Mesendoderm (in vitro differentiated cells): ENCODE measurements at regions not wholly inside any gene's neighbourhood (a gene's known extent, or its start where the extent isn't known, plus 50 kb on each side); places are given as distances from the start of the nearest gene placed in this dataset.

Experiments used
- DNase-seq: peaks from one replicate; pipeline ENCODE4 v3.0.0; 2013
- H2AK5ac ChIP-seq: 2 replicates; pipeline ENCODE4 v1.6.1; 2013; ENCODE audit warnings: low read length, inconsistent platforms
- H2BK120ac ChIP-seq: 2 replicates; pipeline ENCODE4 v1.6.1; 2013; ENCODE audit warnings: low read depth, mild to moderate bottlenecking, low read length, moderate library complexity, mixed read lengths
- H2BK15ac ChIP-seq: replicated peaks from 2 replicates; pipeline ENCODE4 v1.6.1; 2013; ENCODE audit warnings: low read depth, mild to moderate bottlenecking, moderate library complexity
- H2BK5ac ChIP-seq: 2 replicates; pipeline ENCODE4 v1.6.1; 2013; ENCODE audit warnings: low read length, inconsistent platforms
- H3K18ac ChIP-seq: 2 replicates; pipeline ENCODE4 v1.6.1; 2013; ENCODE audit warnings: mild to moderate bottlenecking, low read length, mixed read lengths
- H3K23ac ChIP-seq: one replicate; pipeline ENCODE4 v1.6.1; 2013; ENCODE audit warnings: low read length
- H3K27ac ChIP-seq: 2 replicates; pipeline ENCODE4 v1.5.1; 2013; ENCODE audit warnings: low read depth, mild to moderate bottlenecking, inconsistent platforms, low read length, moderate library complexity
- H3K27me3 ChIP-seq: 2 replicates; pipeline ENCODE4 v1.6.1; 2013; ENCODE audit warnings: low read length, control low read depth, mild to moderate bottlenecking, inconsistent platforms; ENCODE audit not compliant: insufficient read depth, poor library complexity
- H3K36me3 ChIP-seq: 2 replicates; pipeline ENCODE4 v1.6.1; 2013; ENCODE audit warnings: low read length, inconsistent platforms; ENCODE audit not compliant: control insufficient read depth, insufficient read depth
- H3K4ac ChIP-seq: one replicate; pipeline ENCODE4 v1.6.1; 2013; ENCODE audit warnings: low read depth, mild to moderate bottlenecking, low read length, moderate library complexity
- H3K4me1 ChIP-seq: 2 replicates; pipeline ENCODE4 v1.6.1; 2013; ENCODE audit warnings: low read depth, low read length, inconsistent platforms; ENCODE audit not compliant: control insufficient read depth
- H3K4me2 ChIP-seq: 2 replicates; pipeline ENCODE4 v1.6.1; 2013; ENCODE audit warnings: low read length
- H3K4me3 ChIP-seq: 2 replicates; pipeline ENCODE4 v1.5.1; 2013; ENCODE audit warnings: mild to moderate bottlenecking, low read length
- H3K56ac ChIP-seq: one replicate; pipeline ENCODE4 v1.6.1; 2013; ENCODE audit warnings: low read length
- H3K79me1 ChIP-seq: 2 replicates; pipeline ENCODE4 v1.6.1; 2013; ENCODE audit warnings: low read length, inconsistent platforms
- H3K79me2 ChIP-seq: 2 replicates; pipeline ENCODE4 v1.6.1; 2013; ENCODE audit warnings: mild to moderate bottlenecking, low read length; ENCODE audit not compliant: control insufficient read depth, insufficient read depth
- H3K9ac ChIP-seq: 2 replicates; pipeline ENCODE4 v1.6.1; 2013; ENCODE audit warnings: low read length, inconsistent platforms
- H4K5ac ChIP-seq: one replicate; pipeline ENCODE4 v1.6.1; 2013; ENCODE audit warnings: low read length
- H4K8ac ChIP-seq: one replicate; pipeline ENCODE4 v1.6.1; 2013; ENCODE audit warnings: low read depth, mild to moderate bottlenecking, control low read depth, low read length, moderate library complexity
- WGBS: extraction: QIAGEN DNeasy Blood & Tissue Kit; methylation state at CpG from one replicate; pipeline ENCODE4 v1.1.7; 2013; ENCODE audit warnings: low lambda C conversion rate, missing lambda C conversion rate; ENCODE audit not compliant: insufficient coverage; ENCODE audit errors: extremely low coverage; 5-methylcytosine and 5-hydroxymethylcytosine counted together

DNA sequence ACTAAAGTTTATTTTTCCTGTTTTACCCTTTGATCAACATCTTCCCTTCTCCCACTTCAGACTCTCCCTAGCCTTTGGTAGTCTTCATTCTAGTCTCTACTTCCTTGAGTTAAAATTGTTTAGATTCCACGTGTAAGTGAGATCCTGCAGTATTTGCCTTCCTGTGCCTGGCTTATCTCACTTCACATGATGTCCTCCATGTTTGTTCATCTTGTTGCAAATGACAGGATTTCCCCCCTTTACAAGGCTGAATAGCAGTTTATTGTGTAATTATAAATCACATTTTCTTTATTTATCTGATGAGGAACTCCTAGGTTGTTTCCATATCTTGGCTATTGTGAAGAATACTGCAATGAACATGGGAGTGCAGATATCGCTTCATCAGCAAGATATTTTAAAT, 461.7 kb downstream of the CHSY3 start:
- H3K79me2 ChIP-seq: no peaks in the 10 kb centered on the region
- H3K23ac ChIP-seq: no peak overlapping the region
- no peak overlapping the region for H3K4me3 ChIP-seq
- H2BK15ac ChIP-seq: no peak overlapping the region
- no peak overlapping the region for H3K27ac ChIP-seq
- no peak overlapping the region for H3K18ac ChIP-seq
- H3K4me2 ChIP-seq: no peak overlapping the region
- no peaks in the 10 kb centered on the region for H3K4me1 ChIP-seq
- no peaks in the 10 kb centered on the region for H3K36me3 ChIP-seq
- no peak overlapping the region for H2BK120ac ChIP-seq
- no peaks in the 10 kb centered on the region for H3K27me3 ChIP-seq
- no peak overlapping the region for H2AK5ac ChIP-seq
- H2BK5ac ChIP-seq: no peak overlapping the region
- H3K79me1 ChIP-seq: no peaks in the 10 kb centered on the region
- no peak overlapping the region for H3K9ac ChIP-seq
- WGBS: no CpG with 5 or more reads among the region's 2 CpGs
- H4K8ac ChIP-seq: no peak overlapping the region
- DNase-seq: peak; percentile 35
- no peak overlapping the region for H3K56ac ChIP-seq
- H3K4ac ChIP-seq: no peak overlapping the region
- no peak overlapping the region for H4K5ac ChIP-seq

DNA sequence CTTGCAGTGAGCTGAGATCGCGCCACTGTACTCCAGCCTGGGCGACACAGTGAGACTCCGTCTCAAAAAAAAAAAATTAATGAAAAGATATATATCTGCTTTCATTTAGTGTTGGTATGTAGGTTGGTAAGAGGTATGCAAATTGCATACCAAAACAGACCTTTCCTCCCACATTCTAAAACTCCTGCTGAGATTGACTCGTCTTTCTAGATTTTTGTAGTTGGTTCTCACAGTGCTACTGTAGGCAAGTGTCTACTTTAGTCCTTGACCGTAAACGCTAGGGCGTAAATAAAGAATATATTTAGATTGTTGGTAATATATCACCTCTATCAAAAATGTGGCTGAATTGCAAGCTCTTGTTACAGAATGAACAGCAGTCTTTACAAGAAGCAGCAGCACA, 445.9 kb downstream of the CHSY3 start:
- Histone ChIP-seq H2AK5ac (no peak overlapping the region), H2BK5ac (no peak overlapping the region), H3K36me3 (no peaks in the 10 kb centered on the region), H3K23ac (no peak overlapping the region), H3K27ac (no peak overlapping the region), H3K79me1 (no peaks in the 10 kb centered on the region), H4K8ac (no peak overlapping the region), H3K18ac (no peak overlapping the region), H2BK120ac (no peak overlapping the region), H4K5ac (no peak overlapping the region), H2BK15ac (no peak overlapping the region), H3K4me1 (no peaks in the 10 kb centered on the region), H3K4ac (no peak overlapping the region), H3K27me3 (no peaks in the 10 kb centered on the region), H3K4me3 (no peak overlapping the region), H3K9ac (no peak overlapping the region), H3K4me2 (no peak overlapping the region), H3K79me2 (no peaks in the 10 kb centered on the region), H3K56ac (no peak overlapping the region)
- no CpG with 5 or more reads among the region's 8 CpGs for WGBS
- DNase-seq: peak; percentile 60

DNA sequence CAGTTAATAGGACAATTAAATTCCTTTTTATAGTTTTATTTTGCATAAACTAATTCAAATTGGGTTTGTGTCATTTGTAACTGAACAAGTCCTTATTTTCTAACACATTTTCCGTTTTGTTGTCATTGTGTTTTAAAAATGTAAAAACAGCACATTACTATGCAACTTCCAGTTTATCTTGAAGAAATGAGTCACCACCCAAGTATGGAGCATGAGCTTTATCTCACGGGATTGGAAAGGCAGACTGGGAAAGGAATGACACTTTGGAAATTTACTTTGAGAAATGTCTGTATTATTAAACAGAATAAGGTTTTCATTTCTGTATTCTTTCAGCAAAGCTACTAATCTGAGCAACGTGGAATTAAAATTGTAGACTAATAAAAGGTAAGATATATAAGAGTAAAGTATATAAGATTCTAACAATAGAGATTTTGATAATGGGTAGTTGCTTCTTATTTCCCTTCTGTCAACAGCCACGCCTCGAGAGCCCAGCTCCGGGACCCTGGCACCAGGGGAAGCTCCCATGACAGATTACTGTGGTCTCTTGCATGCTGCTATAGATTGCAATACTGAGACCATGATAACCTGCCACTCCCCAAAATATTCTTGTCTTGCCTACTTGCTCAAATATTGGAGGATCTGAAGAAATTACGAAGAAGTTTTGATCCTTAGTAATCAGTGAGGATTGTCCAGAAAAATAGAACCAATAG, 433.1 kb downstream of the CHSY3 start:
- no peak overlapping the region for H3K18ac ChIP-seq
- H3K27ac ChIP-seq: no peak overlapping the region
- DNase-seq: peak; percentile 77
- no peak overlapping the region for H3K56ac ChIP-seq
- no peak overlapping the region for H2BK15ac ChIP-seq
- no peak overlapping the region for H2BK5ac ChIP-seq
- H2AK5ac ChIP-seq: no peak overlapping the region
- no peak overlapping the region for H4K5ac ChIP-seq
- H3K4ac ChIP-seq: no peak overlapping the region
- WGBS: no CpG with 5 or more reads among the region's 7 CpGs
- no peak overlapping the region for H3K4me3 ChIP-seq
- no peak overlapping the region for H3K9ac ChIP-seq
- H3K36me3 ChIP-seq: no peaks in the 10 kb centered on the region
- H3K4me1 ChIP-seq: no peaks in the 10 kb centered on the region
- no peak overlapping the region for H2BK120ac ChIP-seq
- no peaks in the 10 kb centered on the region for H3K79me1 ChIP-seq
- H3K79me2 ChIP-seq: no peaks in the 10 kb centered on the region
- no peaks in the 10 kb centered on the region for H3K27me3 ChIP-seq
- H3K23ac ChIP-seq: no peak overlapping the region
- no peak overlapping the region for H4K8ac ChIP-seq
- H3K4me2 ChIP-seq: no peak overlapping the region

DNA sequence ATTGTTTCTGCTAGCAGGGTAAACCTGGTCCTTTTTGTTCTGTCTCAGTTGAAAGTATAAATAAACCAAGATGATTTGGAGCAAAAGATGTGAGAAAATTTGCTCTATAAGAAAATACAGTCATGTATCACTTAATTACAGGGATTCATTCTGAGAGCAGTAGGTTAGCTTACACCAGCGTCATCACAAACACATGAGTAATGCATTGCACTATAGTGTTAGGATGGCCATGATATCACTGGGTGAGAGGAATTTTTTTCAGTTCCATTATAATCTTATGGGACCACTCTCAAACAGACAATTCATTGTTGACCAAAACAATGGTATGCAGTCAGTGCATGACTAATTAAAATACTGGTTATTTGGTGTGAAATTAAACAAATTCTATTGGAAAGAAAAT, 430.9 kb downstream of the CHSY3 start:
- Histone ChIP-seq H3K27ac (no peak overlapping the region), H3K27me3 (no peaks in the 10 kb centered on the region), H2AK5ac (no peak overlapping the region), H3K79me2 (no peaks in the 10 kb centered on the region), H3K4ac (no peak overlapping the region), H3K79me1 (no peaks in the 10 kb centered on the region), H3K23ac (no peak overlapping the region), H3K18ac (no peak overlapping the region), H3K36me3 (no peaks in the 10 kb centered on the region), H4K5ac (no peak overlapping the region), H4K8ac (no peak overlapping the region), H2BK15ac (no peak overlapping the region), H3K4me2 (no peak overlapping the region), H3K4me1 (no peaks in the 10 kb centered on the region), H3K9ac (no peak overlapping the region), H2BK120ac (no peak overlapping the region), H2BK5ac (no peak overlapping the region), H3K56ac (no peak overlapping the region), H3K4me3 (no peak overlapping the region)
- DNase-seq: no peak
- WGBS: no CpG with 5 or more reads among the region's 1 CpG

DNA sequence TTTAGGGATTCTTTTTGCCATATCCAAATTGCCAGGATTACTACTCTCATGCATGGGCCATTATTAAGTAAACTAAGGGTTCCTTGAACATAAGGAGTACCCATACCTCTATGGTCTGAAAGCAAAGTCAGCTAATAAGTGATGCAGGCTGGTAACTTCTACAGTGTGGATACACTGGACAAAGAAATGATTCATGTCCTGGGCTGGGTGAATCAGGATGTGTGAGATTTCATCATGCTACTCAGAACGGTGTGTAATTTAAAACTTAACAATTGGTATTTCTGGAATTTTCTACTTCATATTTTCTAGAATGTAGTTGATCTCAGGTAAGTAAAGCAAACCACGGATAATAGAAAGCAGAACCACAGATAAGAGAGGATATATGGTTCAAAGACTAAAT, 428.8 kb downstream of the CHSY3 start:
- no peak overlapping the region for H3K4me2 ChIP-seq
- H2BK120ac ChIP-seq: no peak overlapping the region
- no peak for DNase-seq
- no CpG with 5 or more reads among the region's 2 CpGs for WGBS
- no peaks in the 10 kb centered on the region for H3K36me3 ChIP-seq
- H2AK5ac ChIP-seq: no peak overlapping the region
- no peak overlapping the region for H3K56ac ChIP-seq
- no peaks in the 10 kb centered on the region for H3K27me3 ChIP-seq
- H3K18ac ChIP-seq: no peak overlapping the region
- H3K27ac ChIP-seq: no peak overlapping the region
- no peak overlapping the region for H2BK15ac ChIP-seq
- no peak overlapping the region for H2BK5ac ChIP-seq
- no peaks in the 10 kb centered on the region for H3K4me1 ChIP-seq
- H3K79me2 ChIP-seq: no peaks in the 10 kb centered on the region
- no peak overlapping the region for H4K5ac ChIP-seq
- no peak overlapping the region for H3K23ac ChIP-seq
- no peak overlapping the region for H3K4me3 ChIP-seq
- H3K79me1 ChIP-seq: no peaks in the 10 kb centered on the region
- H3K4ac ChIP-seq: no peak overlapping the region
- H4K8ac ChIP-seq: no peak overlapping the region
- H3K9ac ChIP-seq: no peak overlapping the region

DNA sequence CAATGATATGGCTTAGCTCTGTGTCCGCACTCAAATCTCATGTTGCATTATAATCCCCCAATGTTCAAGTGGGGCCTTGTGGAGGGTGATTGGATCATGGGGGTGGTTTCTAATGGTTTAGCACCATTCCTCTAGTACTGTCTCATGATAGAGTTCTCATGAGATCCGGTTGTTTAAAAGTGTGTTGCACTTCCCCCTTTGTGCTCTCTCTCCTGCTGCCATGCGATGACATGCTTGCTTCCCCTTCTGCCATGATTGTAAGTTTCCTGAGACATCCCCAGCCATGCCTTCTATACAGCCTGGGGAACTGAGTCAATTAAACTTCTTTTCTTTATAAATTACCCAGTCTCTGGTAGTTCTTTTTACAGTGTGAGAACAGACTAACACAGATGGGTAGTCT, 427.1 kb downstream of the CHSY3 start:
- Histone ChIP-seq H3K79me2 (no peaks in the 10 kb centered on the region), H3K9ac (no peak overlapping the region), H3K4ac (no peak overlapping the region), H3K23ac (no peak overlapping the region), H2BK120ac (no peak overlapping the region), H3K36me3 (no peaks in the 10 kb centered on the region), H2BK15ac (no peak overlapping the region), H3K4me2 (no peak overlapping the region), H2AK5ac (no peak overlapping the region), H3K79me1 (no peaks in the 10 kb centered on the region), H3K4me1 (no peaks in the 10 kb centered on the region), H2BK5ac (no peak overlapping the region), H3K27me3 (no peaks in the 10 kb centered on the region), H3K56ac (no peak overlapping the region), H4K8ac (no peak overlapping the region), H3K18ac (no peak overlapping the region), H3K27ac (no peak overlapping the region), H3K4me3 (no peak overlapping the region), H4K5ac (no peak overlapping the region)
- no CpG with 5 or more reads among the region's 3 CpGs for WGBS
- no peak for DNase-seq
